HG03457 (cell line): ENCODE measurements at regions not wholly inside any gene's neighbourhood (a gene's known extent, or its start where the extent isn't known, plus 50 kb on each side); places are given as distances from the start of the nearest gene placed in this dataset.
"Not testable (repeated sequence)": the region's sequence is repeated elsewhere in the genome, so short reads cannot be mapped to it uniquely, and the experiment has no call there.

Experiments used
- ATAC-seq: cut with Tn5 transposase; IDR thresholded peaks from one replicate; pipeline ENCODE4 v1.9.1; 2021; ENCODE audit warnings: moderate number of reproducible peaks; ENCODE audit not compliant: unreplicated experiment

GRCh38 chr6:133046576-133046975 is 194.6 kb upstream of the EYA4 start:
- ATAC-seq: no peak

GRCh38 chr6:133047065-133047665 is 194.0 kb upstream of the EYA4 start:
- ATAC-seq: no peak

GRCh38 chr6:133047706-133048105 is 193.5 kb upstream of the EYA4 start:
- no peak for ATAC-seq

- ATAC-seq: no peak
Measured at GRCh38 chr6:133051240-133051639, 189.9 kb upstream of the EYA4 start.

- no peak for ATAC-seq
Measured at GRCh38 chr6:133052465-133052864, 188.7 kb upstream of the EYA4 start.

- ATAC-seq: no peak
Measured at GRCh38 chr6:133055441-133055966, 185.7 kb upstream of the EYA4 start.

- no peak for ATAC-seq
Measured at GRCh38 chr6:133057352-133057751, 183.8 kb upstream of the EYA4 start.

GRCh38 chr6:133062077-133062476 is 179.1 kb upstream of the EYA4 start:
- ATAC-seq: no peak

- ATAC-seq: no peak
Measured at GRCh38 chr6:133062696-133063306, 178.4 kb upstream of the EYA4 start.

GRCh38 chr6:133067960-133068359 is 173.2 kb upstream of the EYA4 start:
- ATAC-seq: no peak

- no peak for ATAC-seq
Measured at GRCh38 chr6:133070410-133071043, 170.6 kb upstream of the EYA4 start.

GRCh38 chr6:133079901-133080300 is 161.3 kb upstream of the EYA4 start:
- ATAC-seq: no peak

- ATAC-seq: no peak
Measured at GRCh38 chr6:133083248-133083967, 157.7 kb upstream of the EYA4 start.

- ATAC-seq: no peak
Measured at GRCh38 chr6:133085471-133085870, 155.7 kb upstream of the EYA4 start.

GRCh38 chr6:133085896-133086295 is 155.3 kb upstream of the EYA4 start:
- ATAC-seq: no peak

GRCh38 chr6:133088931-133089695 is 152.0 kb upstream of the EYA4 start:
- ATAC-seq: no peak

GRCh38 chr6:133092199-133092598 is 149.0 kb upstream of the EYA4 start:
- no peak for ATAC-seq

- no peak for ATAC-seq
Measured at GRCh38 chr6:133092771-133093170, 148.4 kb upstream of the EYA4 start.

GRCh38 chr6:133093211-133093610 is 147.9 kb upstream of the EYA4 start:
- not testable (repeated sequence) for ATAC-seq

- ATAC-seq: no peak
Measured at GRCh38 chr6:133093956-133094355, 147.2 kb upstream of the EYA4 start.

GRCh38 chr6:133097208-133097607 is 143.9 kb upstream of the EYA4 start:
- ATAC-seq: no peak
